ENCODE measurements at regions not wholly inside any gene's neighbourhood (a gene's known extent, or its start where the extent isn't known, plus 50 kb on each side); places are given as distances from the start of the nearest gene placed in this dataset.

GRCh38 chr5:121675924-121676323 is 175.8 kb upstream of the FTMT start:
- H2AFZ ChIP-seq (ENCODE audit: low read depth, low read length, poor library complexity, severe bottlenecking): no peak overlapping the region
- BruUV-seq (replicated peaks): no TSS peak
- no peaks in the 10 kb centered on the region for H3K36me3 ChIP-seq (ENCODE audit: control insufficient read depth in 1 of 2, insufficient read depth in 2 of 2, low read length in 2 of 2)
- ChIA-PET CTCF (no interaction called here), RAD21 (ENCODE audit: low non-redundant PET in 1 of 2, low total read pairs in 2 of 2, uncharacterized antibody in 2 of 2, unreplicated experiment in 2 of 2) (no interaction called here), POLR2A (no interaction called here)
- TF ChIP-seq POLR2A (IDR thresholded peaks at IDR 0.05; ENCODE audit: borderline replicate concordance, extremely low read depth, insufficient read depth, insufficient read length) (no peak), MAX (IDR thresholded peaks at IDR 0.05) (no peak), ATF3 (IDR thresholded peaks at IDR 0.05) (no peak), EGR1 (IDR thresholded peaks at IDR 0.05; ENCODE audit: low read depth) (no peak), ZBTB33 (IDR thresholded peaks at IDR 0.05; ENCODE audit: extremely low read depth, insufficient replicate concordance, low read length) (no peak), ELF1 (IDR thresholded peaks at IDR 0.05; ENCODE audit: borderline replicate concordance, low read depth) (no peak), SP1 (IDR thresholded peaks at IDR 0.05; ENCODE audit: low read depth) (no peak), EZH2 (IDR thresholded peaks at IDR 0.05) (no peak), CTCF (IDR thresholded peaks at IDR 0.05 in 2 of 3, conservative IDR thresholded peaks at IDR 0.05 in 1 of 3; ENCODE audit: borderline replicate concordance in 1 of 3, insufficient read depth in 1 of 3, low read depth in 2 of 3, low read length in 2 of 3) (no peak), POLR2AphosphoS5 (IDR thresholded peaks at IDR 0.05; ENCODE audit: low read depth, low read length) (no peak), SIN3A (IDR thresholded peaks at IDR 0.05; ENCODE audit: low read depth) (no peak), SRF (IDR thresholded peaks at IDR 0.05; ENCODE audit: low read depth) (no peak), JUND (IDR thresholded peaks at IDR 0.05) (no peak), FOSL1 (IDR thresholded peaks at IDR 0.05; ENCODE audit: low read depth) (no peak), REST (IDR thresholded peaks at IDR 0.05; ENCODE audit: low read depth) (no peak), YY1 (IDR thresholded peaks at IDR 0.05; ENCODE audit: extremely low read depth, insufficient replicate concordance, low read depth, low read length) (no peak), ZFX (IDR thresholded peaks at IDR 0.05) (no peak)
- no peaks in the 10 kb centered on the region for H3K27me3 ChIP-seq (ENCODE audit: insufficient read depth, low read length)
- DNase-seq (ENCODE audit: low read depth, low spot score) (no peak), ATAC-seq (no peak)
- H4K20me1 ChIP-seq (ENCODE audit: insufficient read depth): no peaks in the 10 kb centered on the region
- H3K4me1 ChIP-seq (ENCODE audit: control insufficient read depth in 1 of 2, insufficient read depth in 2 of 2, low read length in 2 of 2): no peaks in the 10 kb centered on the region
- no peaks in the 10 kb centered on the region for H3K9me3 ChIP-seq (ENCODE audit: control insufficient read depth in 1 of 2, insufficient read depth in 1 of 2, low read depth in 1 of 2, low read length in 2 of 2)
- H3K9me2 ChIP-seq (ENCODE audit: insufficient read depth): no peaks in the 10 kb centered on the region
- H3K9ac ChIP-seq (ENCODE audit: low read length): no peak overlapping the region
- no peak overlapping the region for H3K4me2 ChIP-seq (ENCODE audit: low read length)
- no peaks in the 10 kb centered on the region for H3K79me2 ChIP-seq (ENCODE audit: insufficient read depth, low read length)
- intact Hi-C loops (cut with micrococcal nuclease): no loop called here
- no peak overlapping the region for H3K27ac ChIP-seq (ENCODE audit: low read depth, low read length)
- H3K4me3 ChIP-seq (replicated peaks in 1 of 2; ENCODE audit: low read depth in 1 of 2, low read length in 2 of 2): no peak overlapping the region

All from HCT116 (cell line).